Endothelial cell of umbilical vein (primary cell): ENCODE measurements at regions not wholly inside any gene's neighbourhood (a gene's known extent, or its start where the extent isn't known, plus 50 kb on each side); places are given as distances from the start of the nearest gene placed in this dataset.

Source experiments
- CTCF ChIP-seq, 2 donors: IDR thresholded peaks; 1 replicate in 1 of 2; 2 replicates in 1 of 2; pipeline ENCODE4 v1.5.1; 2011; ENCODE audit warnings: low read length in 2 of 2, mild to moderate bottlenecking in 2 of 2, moderate library complexity in 2 of 2, control low read depth in 1 of 2, inconsistent platforms in 1 of 2, low read depth in 1 of 2; ENCODE audit not compliant: insufficient read depth in 1 of 2; ENCODE audit errors: extremely low read depth in 1 of 2
- POLR2A ChIP-seq: IDR thresholded peaks from 2 replicates; pipeline ENCODE4 v1.6.1; 2012; ENCODE audit warnings: low read depth, mild to moderate bottlenecking, control low read depth, low read length

DNA sequence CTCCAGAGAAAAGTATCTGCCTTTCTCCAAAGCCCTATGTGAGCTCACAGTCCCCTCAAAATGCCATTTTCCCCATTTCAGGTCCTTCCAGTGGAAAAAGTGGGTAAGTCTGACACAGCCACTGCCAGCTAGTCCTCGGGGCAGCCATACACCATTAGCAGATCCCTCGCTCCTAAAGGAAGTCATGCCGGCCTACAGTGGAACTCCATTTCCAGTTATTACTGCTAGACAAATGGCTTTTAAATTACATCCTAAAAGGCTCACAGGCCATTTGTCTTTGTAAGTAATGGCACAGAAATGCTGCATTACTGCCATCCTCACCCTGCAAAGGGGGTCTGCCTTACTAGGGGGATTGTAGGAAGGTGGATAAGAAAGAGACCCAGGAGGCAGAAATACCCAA lies 259.4 kb upstream of the SIX2 start:
- no peak for TF ChIP-seq CTCF (IDR thresholded peaks at IDR 0.05; ENCODE audit: extremely low read depth in 1 of 2, insufficient read depth in 1 of 2, low read depth in 1 of 2, low read length in 2 of 2)
- no peak for TF ChIP-seq POLR2A
